ENCODE measurements at regions not wholly inside any gene's neighbourhood (a gene's known extent, or its start where the extent isn't known, plus 50 kb on each side); places are given as distances from the start of the nearest gene placed in this dataset.

DNA sequence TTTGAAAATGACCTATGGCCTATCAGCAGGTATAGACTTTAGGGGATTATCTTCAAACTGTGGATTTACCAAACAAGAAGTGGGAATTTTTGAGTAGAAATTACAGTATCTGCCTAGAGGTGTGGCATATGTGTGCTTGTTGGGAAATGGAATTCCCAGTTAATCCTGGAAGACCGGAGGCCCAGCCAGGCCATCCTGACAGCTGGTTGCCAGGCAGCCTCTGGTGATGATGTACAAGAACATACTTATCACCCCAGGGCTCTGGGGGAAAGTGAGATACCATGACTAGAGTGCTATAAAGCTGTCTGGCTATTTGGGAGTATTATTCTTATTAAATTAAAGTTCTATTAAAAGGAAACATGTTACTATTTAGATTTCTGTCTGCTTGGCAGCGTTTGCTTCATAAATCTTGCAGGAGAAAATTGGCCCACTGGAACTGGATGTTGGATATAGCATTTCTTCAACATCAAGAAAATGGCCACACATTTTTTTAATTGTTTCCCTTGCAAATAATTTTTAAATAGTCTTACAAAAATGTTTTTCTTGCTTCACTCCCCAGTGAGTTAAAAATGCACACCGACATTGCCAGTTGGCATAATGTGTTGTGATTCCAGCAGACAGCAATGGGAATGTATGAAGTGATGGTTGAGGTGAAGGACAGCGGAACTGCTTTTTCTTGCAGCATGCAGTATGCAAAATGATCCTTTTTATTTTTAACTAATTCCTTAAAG is 187.8 kb downstream of the MYLK4 start:
- TF ChIP-seq, protein P1, sequence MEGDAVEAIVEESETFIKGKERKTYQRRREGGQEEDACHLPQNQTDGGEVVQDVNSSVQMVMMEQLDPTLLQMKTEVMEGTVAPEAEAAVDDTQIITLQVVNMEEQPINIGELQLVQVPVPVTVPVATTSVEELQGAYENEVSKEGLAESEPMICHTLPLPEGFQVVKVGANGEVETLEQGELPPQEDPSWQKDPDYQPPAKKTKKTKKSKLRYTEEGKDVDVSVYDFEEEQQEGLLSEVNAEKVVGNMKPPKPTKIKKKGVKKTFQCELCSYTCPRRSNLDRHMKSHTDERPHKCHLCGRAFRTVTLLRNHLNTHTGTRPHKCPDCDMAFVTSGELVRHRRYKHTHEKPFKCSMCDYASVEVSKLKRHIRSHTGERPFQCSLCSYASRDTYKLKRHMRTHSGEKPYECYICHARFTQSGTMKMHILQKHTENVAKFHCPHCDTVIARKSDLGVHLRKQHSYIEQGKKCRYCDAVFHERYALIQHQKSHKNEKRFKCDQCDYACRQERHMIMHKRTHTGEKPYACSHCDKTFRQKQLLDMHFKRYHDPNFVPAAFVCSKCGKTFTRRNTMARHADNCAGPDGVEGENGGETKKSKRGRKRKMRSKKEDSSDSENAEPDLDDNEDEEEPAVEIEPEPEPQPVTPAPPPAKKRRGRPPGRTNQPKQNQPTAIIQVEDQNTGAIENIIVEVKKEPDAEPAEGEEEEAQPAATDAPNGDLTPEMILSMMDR (IDR thresholded peaks at IDR 0.05) = no peak

DNA sequence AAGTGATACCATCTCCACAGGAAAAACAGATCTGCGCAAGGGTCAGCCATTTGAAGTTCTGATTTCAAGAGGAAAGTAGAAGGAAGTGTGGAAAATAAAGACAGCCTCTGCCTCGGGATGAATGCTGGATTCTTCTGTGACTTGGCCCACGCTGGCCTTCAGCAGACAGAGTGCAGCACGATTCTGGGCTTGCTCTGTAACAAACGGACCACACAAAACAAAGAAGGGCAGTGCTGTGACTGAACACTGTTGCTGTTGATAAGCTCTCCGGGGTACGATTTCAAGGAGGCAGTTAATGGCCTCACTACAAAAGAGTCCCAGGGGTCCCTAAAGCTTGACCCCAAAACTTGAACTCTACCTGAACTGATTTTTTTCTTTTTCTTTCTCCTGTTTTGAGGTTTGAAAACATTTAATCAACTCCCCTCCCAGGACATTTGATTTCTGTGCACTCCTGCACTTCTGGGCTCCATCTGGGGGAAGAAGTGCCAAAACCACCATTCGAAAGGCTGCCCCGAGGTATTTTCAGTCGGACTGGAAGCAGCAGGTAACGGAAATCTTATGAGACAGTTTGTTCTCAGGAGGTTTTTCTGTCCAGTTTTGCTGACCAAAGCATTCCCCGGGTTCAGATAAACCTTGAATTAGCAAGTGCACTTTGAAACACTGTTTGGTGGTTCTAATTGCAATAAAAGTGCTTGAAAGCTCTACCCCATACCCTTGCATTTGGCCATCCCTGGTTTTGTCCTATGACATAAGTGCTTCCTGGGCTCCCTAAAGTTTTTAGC is 189.6 kb downstream of the MYLK4 start:
- TF ChIP-seq, protein P1 (IDR thresholded peaks at IDR 0.05) = no peak

DNA sequence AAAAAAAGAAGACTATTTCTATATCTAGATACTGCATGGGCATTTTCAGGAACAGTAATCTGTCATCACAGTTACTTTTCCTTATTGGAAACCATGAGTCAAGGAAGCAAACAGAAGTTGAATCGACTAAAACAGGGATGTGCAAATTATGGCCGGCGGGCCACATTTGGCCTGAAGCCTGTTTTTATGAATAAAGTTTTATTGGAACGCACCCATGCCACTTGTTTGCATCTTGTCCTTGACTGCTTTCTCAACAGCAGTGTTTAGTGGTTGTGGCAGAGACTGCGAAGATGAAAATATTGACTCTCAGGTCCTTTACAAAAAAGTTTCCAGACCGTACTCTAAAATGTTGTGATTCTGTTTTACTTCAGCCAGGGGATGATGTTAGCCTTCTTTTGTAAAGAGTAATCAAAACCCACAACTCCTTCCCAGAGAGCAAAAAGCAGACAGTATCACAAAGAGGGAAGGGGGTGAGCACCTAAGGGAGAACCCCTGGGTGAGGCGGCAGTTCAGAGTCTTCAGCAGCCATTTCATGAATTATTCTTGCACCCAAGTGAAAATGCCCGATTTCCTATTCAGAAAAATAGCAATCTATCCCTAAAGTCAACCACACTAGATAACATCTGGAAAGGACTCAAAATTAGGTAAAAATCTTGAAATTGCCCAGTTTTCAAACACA is 190.4 kb downstream of the MYLK4 start:
- TF ChIP-seq, protein P1 (IDR thresholded peaks at IDR 0.05) = no peak

DNA sequence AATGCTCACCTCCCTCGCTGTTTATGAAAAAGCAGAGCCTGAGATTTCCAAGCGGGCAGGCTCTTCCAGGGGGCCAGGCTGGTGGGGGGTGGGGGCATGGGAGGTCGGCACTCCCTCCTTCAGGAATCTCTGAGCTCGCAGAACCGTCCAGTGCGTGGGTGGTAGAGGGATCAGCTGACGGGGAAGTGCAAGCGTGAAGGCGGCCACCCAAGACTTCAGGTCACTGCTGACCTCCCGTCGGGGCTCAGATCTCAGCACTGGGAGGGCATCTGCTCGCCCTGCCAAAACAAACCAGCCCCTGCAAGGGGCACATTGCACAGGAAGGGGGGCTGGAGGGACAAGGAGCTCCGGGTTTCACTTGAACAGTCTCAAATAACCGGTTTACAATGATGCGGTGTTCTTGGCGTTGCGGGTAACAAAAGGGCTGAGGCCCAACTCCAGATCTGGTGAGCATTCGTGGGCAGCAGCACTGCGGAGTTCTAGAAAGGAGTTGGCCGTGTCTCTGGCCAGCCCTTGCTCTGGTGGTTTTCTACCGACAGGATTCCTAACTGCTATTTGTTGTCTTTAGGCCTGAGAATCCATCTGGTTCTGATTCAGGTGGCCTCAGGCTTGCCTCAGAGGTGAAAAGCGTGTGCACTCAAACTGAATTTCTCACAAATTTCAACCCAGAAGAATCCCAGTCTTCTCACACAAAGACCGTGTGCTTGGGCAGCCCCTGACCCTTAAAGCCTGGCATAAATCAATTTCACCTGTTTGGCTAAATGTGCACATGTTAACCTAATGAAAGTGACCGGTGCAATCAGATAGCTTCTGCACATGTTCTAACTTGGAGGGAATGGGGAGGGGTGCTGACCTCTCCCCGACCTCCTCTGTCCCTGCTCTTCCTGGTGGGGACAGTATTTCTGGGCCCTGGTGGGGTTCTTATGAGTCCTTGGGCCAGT is 191.6 kb downstream of the MYLK4 start:
- TF ChIP-seq, protein P1 (IDR thresholded peaks at IDR 0.05) = no peak

DNA sequence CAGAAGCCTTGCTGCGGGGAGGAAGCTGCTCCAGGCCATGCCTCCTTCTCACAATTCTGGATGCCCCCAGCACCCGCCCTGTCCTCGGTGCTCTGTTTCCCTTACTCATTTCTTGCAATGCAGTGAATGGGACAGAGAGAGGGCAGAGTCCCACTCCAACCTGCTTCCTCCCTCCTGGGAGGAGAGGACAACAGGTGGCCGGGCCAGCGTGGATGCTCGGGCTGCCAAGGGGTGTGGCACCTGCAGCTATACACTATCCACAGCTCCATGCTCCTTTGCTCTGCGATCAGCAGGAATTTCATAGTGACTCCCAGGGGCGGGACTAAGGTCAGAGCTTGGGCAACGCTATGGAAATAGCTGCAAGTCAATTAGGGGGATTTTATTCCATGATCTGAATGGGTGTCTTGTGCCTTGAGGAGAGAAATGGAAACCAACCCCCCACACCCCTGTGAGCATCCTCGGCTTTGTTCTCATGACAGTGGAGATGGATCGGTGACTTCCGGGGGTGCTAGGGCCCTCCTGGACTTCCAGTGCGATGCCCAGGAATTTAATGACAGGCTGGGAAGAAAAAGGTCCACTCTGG is 192.5 kb downstream of the MYLK4 start:
- TF ChIP-seq, protein P1 (IDR thresholded peaks at IDR 0.05) = no peak

DNA sequence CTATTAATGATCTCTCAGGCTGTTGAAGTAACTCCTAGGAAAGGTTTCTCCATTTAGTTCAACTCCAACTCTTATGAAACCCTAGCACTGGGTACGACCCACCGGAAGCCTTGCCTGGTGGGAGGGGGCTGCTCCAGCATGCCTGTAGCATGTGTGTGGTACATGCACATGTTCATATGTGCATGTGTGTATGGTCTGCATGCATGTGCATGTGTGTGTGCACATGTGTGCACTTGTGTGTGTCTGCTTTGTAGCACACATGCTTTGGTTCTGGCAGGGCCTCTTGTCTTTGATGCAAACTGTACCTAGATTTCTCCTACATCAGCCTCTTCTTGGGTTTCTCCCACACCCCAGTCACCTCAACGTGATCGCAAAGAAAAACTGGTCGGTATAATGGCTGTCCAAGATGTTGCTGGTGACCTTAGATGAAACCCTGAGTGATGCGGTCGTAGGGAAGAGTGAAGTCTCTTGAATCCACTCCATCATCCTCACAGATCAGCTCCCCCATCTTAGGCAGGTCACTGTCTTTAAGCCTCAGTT is 193.5 kb downstream of the MYLK4 start:
- TF ChIP-seq, protein P1 (IDR thresholded peaks at IDR 0.05) = no peak

Data from LNCAP (cell line).